Activated naive CD8-positive, alpha-beta T cell treated with anti-CD3 and anti-CD28 coated beads for 36 hours (primary cell): ENCODE measurements at regions not wholly inside any gene's neighbourhood (a gene's known extent, or its start where the extent isn't known, plus 50 kb on each side); places are given as distances from the start of the nearest gene placed in this dataset.
A peak's percentile ranks its signal among the peaks of the same experiment; 100 is the strongest.

Experiments
- DNase-seq: peaks from one replicate; pipeline ENCODE4 v3.0.0; 2021
- H3K27ac Mint-ChIP-seq: one replicate; pipeline ENCODE4 v1.8.0; 2022; ENCODE audit warnings: mild to moderate bottlenecking, moderate library complexity, mixed read lengths
- H3K27me3 Mint-ChIP-seq: one replicate; pipeline ENCODE4 v1.8.0; 2022; ENCODE audit warnings: mild to moderate bottlenecking, mixed read lengths
- H3K36me3 Mint-ChIP-seq: one replicate; pipeline ENCODE4 v1.8.0; 2021; ENCODE audit warnings: mild to moderate bottlenecking, mixed read lengths
- H3K4me1 Mint-ChIP-seq: one replicate; pipeline ENCODE4 v1.8.0; 2021; ENCODE audit warnings: mixed read lengths
- H3K4me3 Mint-ChIP-seq: one replicate; pipeline ENCODE4 v1.8.0; 2022; ENCODE audit warnings: mild to moderate bottlenecking, moderate library complexity, mixed read lengths
- H3K9me3 Mint-ChIP-seq: one replicate; pipeline ENCODE4 v1.8.0; 2022; ENCODE audit warnings: mixed read lengths

DNA sequence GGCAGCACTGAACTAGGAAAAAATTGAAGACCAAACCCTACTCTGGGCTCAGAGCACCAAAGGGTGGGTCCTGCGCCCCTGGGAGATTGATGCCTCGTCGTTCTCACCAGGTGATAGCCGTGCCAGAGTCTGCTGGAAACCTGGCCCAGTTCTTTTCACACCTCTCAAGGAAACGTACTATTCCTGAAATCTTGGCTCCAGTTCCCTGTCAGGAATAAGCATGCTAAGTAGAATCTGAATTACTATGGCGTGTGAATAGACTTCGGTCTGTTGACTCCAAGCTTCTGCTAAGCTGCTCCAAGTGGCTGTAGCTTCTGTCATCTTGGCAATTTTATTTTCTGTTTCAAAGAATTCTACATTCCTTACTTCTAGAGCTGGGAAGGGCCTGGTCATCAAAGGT, 75.4 kb downstream of the MARCHF4 start:
- Mint-ChIP-seq H3K4me1 (peaks cover 6% of the 10 kb centered on the region), H3K27me3 (no peaks in the 10 kb centered on the region), H3K4me3 (no peak overlapping the region), H3K36me3 (no peaks in the 10 kb centered on the region), H3K9me3 (no peaks in the 10 kb centered on the region), H3K27ac (no peak overlapping the region)
- no peak for DNase-seq

- H3K4me3 Mint-ChIP-seq, result no peak overlapping the region
- peaks cover 6% of the 10 kb centered on the region for H3K4me1 Mint-ChIP-seq
- no peaks in the 10 kb centered on the region for H3K27me3 Mint-ChIP-seq
- no peak for DNase-seq
- H3K9me3 Mint-ChIP-seq, result no peaks in the 10 kb centered on the region
- H3K36me3 Mint-ChIP-seq, result no peaks in the 10 kb centered on the region
- H3K27ac Mint-ChIP-seq, result no peak overlapping the region
These were observed 78.0 kb downstream of the MARCHF4 start for GRCh38 chr2:216294305-216294704.

DNA sequence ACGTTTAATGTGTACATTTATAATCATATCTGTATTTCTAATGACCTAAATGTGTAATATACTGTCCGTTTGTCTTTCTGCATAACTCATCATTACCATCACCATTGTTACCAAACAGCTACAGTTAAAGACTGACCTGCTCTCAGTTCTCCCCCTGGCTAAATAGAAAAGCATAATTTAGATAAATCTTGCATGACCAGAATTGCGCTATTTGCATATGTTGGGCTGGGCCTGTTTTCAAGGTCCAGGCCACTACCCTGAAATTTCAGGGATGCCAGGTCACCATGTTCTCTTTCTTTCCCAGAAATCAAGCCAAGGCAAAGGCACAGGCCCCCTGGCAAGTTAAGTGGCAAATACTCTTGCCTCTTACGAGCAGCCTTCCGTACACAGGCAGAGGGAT, 78.4 kb downstream of the MARCHF4 start:
- H3K27ac Mint-ChIP-seq, result no peak overlapping the region
- H3K36me3 Mint-ChIP-seq, result no peaks in the 10 kb centered on the region

DNA sequence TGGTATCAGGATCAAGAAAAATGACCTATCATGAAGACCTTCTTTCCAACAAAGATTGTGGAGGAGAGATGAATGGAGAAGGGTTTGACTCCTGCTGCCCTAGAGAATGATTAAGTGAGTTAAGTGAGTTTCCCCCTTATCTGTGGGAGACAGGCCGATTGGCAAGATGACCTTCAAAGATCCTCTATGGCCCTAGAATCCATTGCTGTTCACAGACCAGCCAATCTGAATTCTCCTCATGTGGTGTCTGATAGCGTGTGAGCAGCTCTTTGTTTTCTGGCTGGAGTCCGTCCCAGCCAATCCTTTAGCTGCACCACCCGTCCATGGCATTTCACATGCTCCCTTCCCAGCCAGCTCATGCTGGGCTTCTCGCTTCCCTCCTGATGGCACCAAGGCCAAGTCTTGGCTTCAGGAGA, 79.4 kb downstream of the MARCHF4 start:
- no peak for DNase-seq
- Mint-ChIP-seq H3K4me1 (peaks cover 6% of the 10 kb centered on the region), H3K4me3 (no peak overlapping the region), H3K27me3 (no peaks in the 10 kb centered on the region), H3K36me3 (no peaks in the 10 kb centered on the region), H3K27ac (no peak overlapping the region), H3K9me3 (no peaks in the 10 kb centered on the region)

More for the DNA sequence above, 78.4 kb downstream of the MARCHF4 start:
- no peaks in the 10 kb centered on the region for H3K9me3 Mint-ChIP-seq
- no peaks in the 10 kb centered on the region for H3K27me3 Mint-ChIP-seq
- H3K4me1 Mint-ChIP-seq, result peaks cover 6% of the 10 kb centered on the region
- DNase-seq, result no peak
- H3K4me3 Mint-ChIP-seq, result no peak overlapping the region

DNA sequence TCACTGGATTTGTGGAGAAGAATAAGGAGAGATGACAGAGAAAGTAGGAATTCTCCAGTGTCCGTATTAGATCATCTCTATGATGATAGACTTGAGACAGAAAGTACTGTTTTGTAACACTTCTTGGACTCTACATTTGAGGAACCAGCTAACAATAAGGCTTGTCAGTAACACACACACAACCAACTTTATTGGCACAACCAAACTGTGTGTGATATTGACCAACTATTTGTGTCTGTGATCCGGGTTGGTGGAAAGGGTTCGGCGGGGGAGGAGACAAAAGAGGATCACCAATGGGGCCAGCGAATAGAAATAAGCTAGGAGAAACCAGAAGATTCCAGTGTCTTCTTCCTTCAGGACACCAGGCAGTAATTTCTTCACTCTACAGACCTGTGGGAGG, 79.8 kb downstream of the MARCHF4 start:
- H3K36me3 Mint-ChIP-seq, result no peaks in the 10 kb centered on the region
- H3K9me3 Mint-ChIP-seq, result no peaks in the 10 kb centered on the region
- no peak overlapping the region for H3K27ac Mint-ChIP-seq
- H3K4me3 Mint-ChIP-seq, result no peak overlapping the region
- no peak for DNase-seq
- peaks cover 6% of the 10 kb centered on the region for H3K4me1 Mint-ChIP-seq
- no peaks in the 10 kb centered on the region for H3K27me3 Mint-ChIP-seq

DNA sequence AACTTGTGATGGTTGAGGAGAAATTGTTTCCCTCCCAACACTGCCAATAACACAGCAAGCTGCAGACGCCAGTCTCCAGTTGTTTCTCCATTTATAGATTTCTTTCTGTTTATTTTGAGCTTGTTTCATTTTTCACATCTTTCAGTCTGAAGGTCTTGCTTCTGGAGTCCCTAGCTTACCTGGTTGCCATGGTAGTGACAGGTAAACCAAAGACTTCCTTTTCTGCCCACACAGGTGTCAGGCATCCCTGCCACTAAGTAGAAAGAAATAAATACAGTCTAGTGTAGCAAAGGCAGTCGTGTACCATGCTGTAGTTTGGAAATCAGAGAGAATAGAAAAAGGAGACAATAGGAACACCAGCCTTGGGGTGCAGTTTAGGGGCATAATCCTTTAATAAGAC, 82.8 kb downstream of the MARCHF4 start:
- Mint-ChIP-seq H3K27ac (no peak overlapping the region), H3K4me1 (peaks cover 2% of the 10 kb centered on the region), H3K27me3 (no peaks in the 10 kb centered on the region), H3K9me3 (no peaks in the 10 kb centered on the region), H3K36me3 (no peaks in the 10 kb centered on the region), H3K4me3 (no peak overlapping the region)
- no peak for DNase-seq

DNA sequence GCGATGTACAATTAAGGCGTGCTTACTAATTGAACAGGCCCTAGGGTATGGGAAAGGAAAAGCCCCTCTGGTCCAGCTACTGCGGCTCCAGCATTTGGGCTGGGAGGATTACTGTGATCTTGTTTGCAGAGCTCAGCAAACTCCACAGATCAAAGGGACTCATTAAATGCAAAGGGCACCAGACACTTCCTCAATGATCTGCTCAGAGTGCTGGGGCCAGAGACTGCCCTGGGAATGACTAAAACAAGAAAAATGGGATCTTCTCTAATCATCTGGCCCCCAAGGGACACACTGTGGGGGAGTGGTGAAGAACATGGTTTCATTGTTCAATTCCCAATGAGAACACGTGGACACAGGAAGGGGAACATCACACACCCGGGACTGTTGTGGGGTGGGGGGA, 85.0 kb downstream of the MARCHF4 start:
- no peak overlapping the region for H3K27ac Mint-ChIP-seq
- H3K36me3 Mint-ChIP-seq, result no peaks in the 10 kb centered on the region
- no peak for DNase-seq
- no peaks in the 10 kb centered on the region for H3K27me3 Mint-ChIP-seq
- no peak overlapping the region for H3K4me3 Mint-ChIP-seq
- peaks cover 2% of the 10 kb centered on the region for H3K4me1 Mint-ChIP-seq
- H3K9me3 Mint-ChIP-seq, result no peaks in the 10 kb centered on the region

- no peak for DNase-seq
- H3K27ac Mint-ChIP-seq, result no peak overlapping the region
- H3K9me3 Mint-ChIP-seq, result no peaks in the 10 kb centered on the region
- H3K4me3 Mint-ChIP-seq, result no peak overlapping the region
- H3K36me3 Mint-ChIP-seq, result no peaks in the 10 kb centered on the region
- no peaks in the 10 kb centered on the region for H3K27me3 Mint-ChIP-seq
- peaks cover 2% of the 10 kb centered on the region for H3K4me1 Mint-ChIP-seq
These were observed 85.6 kb downstream of the MARCHF4 start for GRCh38 chr2:216286616-216287231.

DNA sequence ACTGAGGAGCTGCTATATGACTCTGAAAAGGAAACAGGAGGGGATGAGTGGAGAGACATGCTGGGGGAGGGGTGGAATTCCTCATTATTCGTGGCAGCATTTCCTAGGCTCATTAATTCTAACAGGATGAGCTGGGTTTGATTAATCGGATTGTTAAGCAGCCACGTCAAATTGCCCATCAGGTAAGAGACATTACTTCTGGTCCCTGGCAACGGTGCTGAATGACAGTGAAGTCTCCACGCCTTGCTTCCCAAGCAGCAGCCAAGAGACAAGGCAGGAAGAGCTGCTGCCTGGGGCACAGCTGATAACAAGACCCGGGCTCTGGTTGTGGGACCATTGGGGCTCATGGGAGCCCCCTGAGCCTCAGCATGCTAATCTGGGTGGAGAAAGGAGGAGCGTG, 86.6 kb downstream of the MARCHF4 start:
- no peaks in the 10 kb centered on the region for H3K9me3 Mint-ChIP-seq
- peaks cover 2% of the 10 kb centered on the region for H3K4me1 Mint-ChIP-seq
- H3K27ac Mint-ChIP-seq, result no peak overlapping the region
- H3K4me3 Mint-ChIP-seq, result no peak overlapping the region
- H3K36me3 Mint-ChIP-seq, result no peaks in the 10 kb centered on the region
- no peaks in the 10 kb centered on the region for H3K27me3 Mint-ChIP-seq
- no peak for DNase-seq

GRCh38 chr2:216284708-216285107, 87.6 kb downstream of the MARCHF4 start:
- DNase-seq, result no peak
- no peaks in the 10 kb centered on the region for H3K9me3 Mint-ChIP-seq
- H3K27ac Mint-ChIP-seq, result no peak overlapping the region
- no peaks in the 10 kb centered on the region for H3K36me3 Mint-ChIP-seq
- peaks cover 2% of the 10 kb centered on the region for H3K4me1 Mint-ChIP-seq
- H3K27me3 Mint-ChIP-seq, result no peaks in the 10 kb centered on the region
- no peak overlapping the region for H3K4me3 Mint-ChIP-seq

DNA sequence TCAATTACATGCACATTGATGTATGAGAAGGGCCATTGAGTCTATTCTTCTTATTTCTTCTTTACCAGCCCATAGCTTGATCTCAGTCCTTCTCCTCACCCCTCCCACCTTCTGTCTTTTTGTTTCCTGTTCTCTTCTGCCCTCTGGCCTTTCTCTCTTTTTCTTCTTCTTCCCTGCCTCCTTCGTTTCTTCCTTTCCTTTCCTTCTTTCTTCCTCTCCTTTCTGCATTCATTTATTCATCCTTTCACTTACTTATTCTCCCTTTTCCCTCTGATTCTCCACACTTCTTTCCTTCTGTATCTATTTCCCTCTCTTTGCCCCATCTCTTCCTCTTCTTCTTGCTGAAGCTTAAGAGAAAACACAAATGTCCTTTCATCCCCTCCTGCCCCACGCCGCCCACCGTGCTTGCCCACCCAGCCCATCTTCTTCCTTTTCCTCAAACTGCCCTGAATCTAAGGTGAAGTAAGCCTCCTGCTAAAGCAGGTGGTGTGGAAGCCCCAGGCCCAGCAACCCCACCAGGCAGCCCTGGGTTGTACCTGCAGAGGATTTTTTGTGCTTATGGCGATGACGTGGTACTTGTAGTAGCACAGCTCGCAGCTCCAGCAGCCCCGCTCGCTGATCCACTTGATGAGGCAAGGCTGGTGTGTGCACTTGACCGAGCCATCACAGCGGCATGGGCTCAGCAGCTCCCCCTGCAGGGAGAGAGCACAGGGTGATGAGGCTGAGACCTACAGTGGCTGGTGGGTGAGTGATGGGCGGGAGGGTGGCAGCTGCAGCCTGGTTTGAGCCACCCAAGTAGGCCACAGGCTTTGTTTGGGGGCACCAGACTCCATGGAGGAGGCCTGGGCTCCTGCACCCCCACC, 89.0 kb downstream of the MARCHF4 start:
- Mint-ChIP-seq H3K4me3 (no peak overlapping the region), H3K27ac (no peak overlapping the region), H3K36me3 (no peaks in the 10 kb centered on the region), H3K4me1 (peaks cover 2% of the 10 kb centered on the region), H3K9me3 (no peaks in the 10 kb centered on the region), H3K27me3 (no peaks in the 10 kb centered on the region)
- DNase-seq, result peak; percentile 19

- DNase-seq, result no peak
- no peak overlapping the region for H3K4me3 Mint-ChIP-seq
- no peak overlapping the region for H3K27ac Mint-ChIP-seq
- H3K9me3 Mint-ChIP-seq, result no peaks in the 10 kb centered on the region
- H3K27me3 Mint-ChIP-seq, result no peaks in the 10 kb centered on the region
- H3K4me1 Mint-ChIP-seq, result peaks cover 1% of the 10 kb centered on the region
- H3K36me3 Mint-ChIP-seq, result no peaks in the 10 kb centered on the region
These were observed 90.4 kb downstream of the MARCHF4 start for GRCh38 chr2:216281876-216282275.

- DNase-seq, result no peak
- no peaks in the 10 kb centered on the region for H3K4me1 Mint-ChIP-seq
- H3K4me3 Mint-ChIP-seq, result no peak overlapping the region
- no peaks in the 10 kb centered on the region for H3K36me3 Mint-ChIP-seq
- H3K27me3 Mint-ChIP-seq, result no peaks in the 10 kb centered on the region
- H3K9me3 Mint-ChIP-seq, result no peaks in the 10 kb centered on the region
- H3K27ac Mint-ChIP-seq, result no peak overlapping the region
These were observed 91.0 kb downstream of the MARCHF4 start for GRCh38 chr2:216281316-216281715.

DNA sequence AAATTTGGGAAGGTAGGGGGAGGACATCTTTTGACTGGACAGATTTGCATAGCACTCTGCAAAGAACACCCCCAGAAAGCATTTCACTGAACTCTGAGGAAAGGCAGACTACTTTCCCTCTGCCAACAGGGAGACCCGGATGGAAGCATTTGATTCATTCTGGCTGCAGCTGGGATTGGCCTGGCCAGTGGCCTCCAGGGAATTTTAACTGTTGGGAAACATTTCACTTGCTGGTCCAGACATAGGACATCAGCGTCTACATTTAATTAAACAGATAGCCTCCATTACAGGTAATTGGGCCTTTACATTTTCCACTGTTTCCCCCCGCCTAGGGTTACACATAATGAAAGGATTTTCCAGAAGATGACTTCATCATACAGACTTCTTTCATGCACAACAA, 92.8 kb downstream of the MARCHF4 start:
- Mint-ChIP-seq H3K4me3 (no peak overlapping the region), H3K9me3 (no peaks in the 10 kb centered on the region), H3K27ac (no peak overlapping the region), H3K4me1 (no peaks in the 10 kb centered on the region), H3K27me3 (no peaks in the 10 kb centered on the region), H3K36me3 (no peaks in the 10 kb centered on the region)
- DNase-seq, result no peak

DNA sequence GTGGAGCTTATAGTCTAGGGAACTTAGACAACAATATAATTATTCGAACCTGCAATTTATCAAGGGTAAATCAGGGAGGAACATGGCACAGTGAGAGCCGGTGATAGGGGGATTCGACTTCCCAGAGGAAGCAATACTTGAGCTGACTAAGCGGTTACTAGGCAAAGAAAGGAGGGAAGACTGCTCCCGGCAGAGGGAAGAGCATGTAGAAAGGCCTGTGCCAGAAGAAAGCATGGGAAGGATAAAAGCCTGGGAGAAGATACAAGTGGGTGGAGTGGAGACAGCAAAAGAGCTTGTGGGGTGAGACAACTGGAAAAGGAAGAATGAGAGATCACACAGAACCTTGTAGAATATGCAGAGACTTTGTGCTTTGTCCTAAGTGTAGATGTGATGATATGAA, 93.3 kb downstream of the MARCHF4 start:
- Mint-ChIP-seq H3K4me1 (no peaks in the 10 kb centered on the region), H3K4me3 (no peak overlapping the region), H3K27ac (no peak overlapping the region), H3K36me3 (no peaks in the 10 kb centered on the region), H3K27me3 (no peaks in the 10 kb centered on the region), H3K9me3 (no peaks in the 10 kb centered on the region)
- DNase-seq, result no peak

GRCh38 chr2:216275890-216276289, 96.4 kb downstream of the MARCHF4 start:
- no peak overlapping the region for H3K4me3 Mint-ChIP-seq
- H3K4me1 Mint-ChIP-seq, result no peaks in the 10 kb centered on the region
- H3K9me3 Mint-ChIP-seq, result no peaks in the 10 kb centered on the region
- H3K36me3 Mint-ChIP-seq, result no peaks in the 10 kb centered on the region
- no peak for DNase-seq
- no peak overlapping the region for H3K27ac Mint-ChIP-seq
- H3K27me3 Mint-ChIP-seq, result no peaks in the 10 kb centered on the region
